Esophagus squamous epithelium (tissue), 5 donors: ENCODE measurements at regions not wholly inside any gene's neighbourhood (a gene's known extent, or its start where the extent isn't known, plus 50 kb on each side); places are given as distances from the start of the nearest gene placed in this dataset.

Source experiments
- DNase-seq: peaks from one replicate; lab custom pipeline; 2025; lab: John Stamatoyannopoulos, UW
- H3K27ac ChIP-seq, 4 donors: fragments of 200-600 bp; sonication (generic); one replicate each; pipeline ENCODE4 v1.5.1; 2016 to 2019; ENCODE audit warnings: mild to moderate bottlenecking in 1 of 4
- H3K27me3 ChIP-seq, 4 donors: fragments of 200-600 bp; sonication (generic); 1 replicate in 3 of 4; 2 replicates in 1 of 4; pipeline versions ENCODE4 v1.5.1 to v1.6.0; 2017 to 2021; ENCODE audit warnings: antibody characterized with exemption in 1 of 4
- H3K36me3 ChIP-seq, 3 donors: fragments of 200-600 bp; sonication (generic); one replicate each; pipeline ENCODE4 v1.5.1; 2016 to 2019
- H3K4me1 ChIP-seq, 3 donors: fragments of 200-600 bp; sonication (generic); one replicate each; pipeline ENCODE4 v1.5.1; 2017 to 2019
- H3K4me3 ChIP-seq, 4 donors: fragments of 200-600 bp; sonication (generic); 1 replicate in 3 of 4; 2 replicates in 1 of 4; pipeline ENCODE4 v1.5.1; 2016 to 2019; ENCODE audit warnings: mild to moderate bottlenecking in 2 of 4, moderate library complexity in 1 of 4
- H3K9me3 ChIP-seq, 3 donors: fragments of 200-600 bp; sonication (generic); one replicate each; pipeline ENCODE4 v1.5.1; 2016 to 2019
- CTCF ChIP-seq, 6 experiments: fragments of 450-650 bp in 4 of 6; fragments of 200-600 bp in 2 of 6; sonication (generic) in 2 of 6; IDR thresholded peaks; one replicate each; pipeline ENCODE4 v1.5.1; 2016 to 2019; ENCODE audit warnings: antibody characterized with exemption in 6 of 6, mild to moderate bottlenecking in 4 of 6, moderate library complexity in 4 of 6
- POLR2A ChIP-seq, 4 donors: fragments of 450-650 bp; IDR thresholded peaks; one replicate each; pipeline ENCODE4 v1.6.1; 2017; ENCODE audit warnings: antibody characterized with exemption in 4 of 4, mild to moderate bottlenecking in 4 of 4, moderate library complexity in 3 of 4
- WGBS, 2 donors: methylation state at CpG; one replicate each; pipeline ENCODE4 v1.1.5; 2018; 5-methylcytosine and 5-hydroxymethylcytosine counted together
- intact Hi-C: fragments of 100-400 bp; cut with DNase I; formaldehyde crosslinking; loops from one replicate; pipeline ENCODE4 v1.15.0; 2022
- donor health status: DM: yes; HTN: yes; CAD: no.

- 56 to 69% methylated on average over 11 to 14 of the region's 14 CpGs for WGBS, 2 donors
- intact Hi-C loops: no loop called here
- peaks cover 0 to 6% (median 0%) of the 10 kb centered on the region in 3 donors for H3K4me1 ChIP-seq
- no peak overlapping the region for H3K4me3 ChIP-seq
- no peak for DNase-seq
- H3K27me3 ChIP-seq: no peaks in the 10 kb centered on the region
- peak overlapping the region in 2 of 4 donors; percentile 39 to 41 for H3K27ac ChIP-seq
- H3K9me3 ChIP-seq: no peaks in the 10 kb centered on the region
- TF ChIP-seq POLR2A (IDR thresholded peaks at IDR 0.05) (no peak), CTCF (IDR thresholded peaks at IDR 0.05) (no peak)
- H3K36me3 ChIP-seq: no peaks in the 10 kb centered on the region
These were observed 252.6 kb upstream of the IGFBP3 start for GRCh38 chr7:46173476-46174195.

DNA sequence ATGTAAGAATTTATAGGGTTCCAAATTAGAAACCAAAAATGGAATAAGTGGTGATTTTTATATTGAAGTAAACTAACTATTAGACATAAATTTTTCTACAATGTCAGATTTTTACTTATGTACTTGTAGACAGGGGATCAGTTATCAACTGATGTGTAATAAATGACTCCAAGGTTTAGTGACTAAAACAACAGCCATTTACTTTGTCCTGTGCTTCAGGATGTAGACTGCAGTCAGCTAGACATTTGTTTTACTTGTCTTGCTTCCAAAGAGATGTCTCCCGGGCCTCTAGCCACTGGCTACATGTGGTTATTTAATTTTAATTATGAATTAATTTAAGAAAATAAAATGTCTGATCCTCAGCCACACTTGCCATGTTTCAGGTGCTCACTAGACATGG lies 249.7 kb upstream of the IGFBP3 start:
- Histone ChIP-seq H3K4me1 (peaks cover 0 to 6% (median 0%) of the 10 kb centered on the region in 3 donors), H3K36me3 (no peaks in the 10 kb centered on the region), H3K4me3 (no peak overlapping the region), H3K9me3 (no peaks in the 10 kb centered on the region), H3K27ac (no peak overlapping the region), H3K27me3 (no peaks in the 10 kb centered on the region)
- DNase-seq: no peak
- intact Hi-C loops: no loop called here
- 19 to 50% methylated on average over 1 of the region's 1 CpG for WGBS, 2 donors
- TF ChIP-seq CTCF (IDR thresholded peaks at IDR 0.05) (no peak), POLR2A (IDR thresholded peaks at IDR 0.05) (no peak)

GRCh38 chr7:46170021-46170420 lies 248.9 kb upstream of the IGFBP3 start:
- no peak overlapping the region for H3K4me3 ChIP-seq
- no peak for DNase-seq

DNA sequence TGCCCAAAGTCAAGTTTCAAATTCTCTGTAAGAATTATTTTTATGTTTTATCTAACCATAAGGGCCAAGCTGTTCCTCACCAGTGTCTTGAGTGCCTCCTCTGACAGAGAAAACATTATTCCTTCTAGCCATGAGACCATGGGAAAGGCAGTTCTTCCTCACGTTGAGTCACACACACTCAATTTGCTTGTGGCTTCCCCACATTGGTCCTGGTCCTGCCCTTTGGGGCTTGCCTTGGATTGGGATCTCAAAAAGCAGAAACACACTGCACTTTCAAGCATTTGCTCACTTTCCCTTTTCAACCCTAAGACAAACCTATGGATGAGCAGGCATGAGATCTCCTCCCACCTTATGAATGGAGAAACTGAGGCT lies 248.3 kb upstream of the IGFBP3 start:
- Histone ChIP-seq H3K36me3 (no peaks in the 10 kb centered on the region), H3K4me3 (no peak overlapping the region), H3K27me3 (no peaks in the 10 kb centered on the region), H3K27ac (no peak overlapping the region), H3K9me3 (no peaks in the 10 kb centered on the region), H3K4me1 (peaks cover 0 to 6% (median 0%) of the 10 kb centered on the region in 3 donors)
- TF ChIP-seq POLR2A (IDR thresholded peaks at IDR 0.05): no peak
- TF ChIP-seq CTCF (IDR thresholded peaks at IDR 0.05): no peak
- DNase-seq: no peak
- WGBS, 2 donors: 55 to 78% methylated on average over 1 of the region's 1 CpG
- intact Hi-C loops: no loop called here

More at GRCh38 chr7:46170021-46170420, 248.9 kb upstream of the IGFBP3 start:
- Histone ChIP-seq H3K4me1 (peaks cover 0 to 6% (median 0%) of the 10 kb centered on the region in 3 donors), H3K36me3 (no peaks in the 10 kb centered on the region), H3K27me3 (no peaks in the 10 kb centered on the region), H3K9me3 (no peaks in the 10 kb centered on the region), H3K27ac (no peak overlapping the region)
- WGBS, 2 donors: 78 to 85% methylated on average over 6 of the region's 6 CpGs
- intact Hi-C loops: no loop called here
- TF ChIP-seq CTCF (IDR thresholded peaks at IDR 0.05) (no peak), POLR2A (IDR thresholded peaks at IDR 0.05) (no peak)

DNA sequence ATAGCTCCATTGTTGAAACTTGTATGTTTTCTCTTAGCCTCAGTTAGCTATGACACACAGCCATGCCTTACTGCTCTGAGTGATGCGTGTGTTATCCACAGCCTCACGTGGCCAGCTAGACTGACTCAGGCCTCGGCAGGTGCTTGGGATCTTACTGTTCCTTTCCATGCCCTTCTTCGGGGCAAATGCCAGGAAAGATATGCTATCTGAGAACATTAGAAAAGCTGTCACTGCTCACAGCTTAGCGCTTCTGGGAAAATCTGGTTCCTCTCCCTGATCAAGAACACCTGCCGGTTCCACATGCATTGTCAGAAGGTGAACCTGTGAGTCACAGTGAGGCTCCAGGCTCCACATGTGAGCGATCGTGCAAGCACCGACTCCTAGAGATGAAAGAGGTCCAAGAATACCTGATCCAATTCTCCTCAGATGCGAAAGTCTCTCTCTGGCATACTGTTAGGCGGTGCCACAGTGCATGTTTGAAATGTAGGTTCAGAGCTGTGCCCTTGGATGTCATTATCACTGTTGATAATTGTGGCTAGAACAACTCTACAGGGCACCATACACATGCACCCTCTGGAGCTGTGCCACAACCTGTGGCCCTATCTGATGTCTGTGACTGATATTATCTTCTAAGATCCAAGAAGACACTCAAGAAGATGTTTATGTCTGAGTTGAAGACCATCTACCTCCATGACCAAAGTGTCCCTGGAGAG lies 247.8 kb upstream of the IGFBP3 start:
- TF ChIP-seq CTCF (IDR thresholded peaks at IDR 0.05) (no peak), POLR2A (IDR thresholded peaks at IDR 0.05) (no peak)
- H3K27ac ChIP-seq: no peak overlapping the region
- 35 to 55% methylated on average over 4 to 10 of the region's 11 CpGs for WGBS, 2 donors
- H3K36me3 ChIP-seq: no peaks in the 10 kb centered on the region
- H3K4me1 ChIP-seq: peaks cover 0 to 2% (median 0%) of the 10 kb centered on the region in 3 donors
- intact Hi-C loops: no loop called here
- H3K9me3 ChIP-seq: no peaks in the 10 kb centered on the region
- H3K27me3 ChIP-seq: no peaks in the 10 kb centered on the region
- H3K4me3 ChIP-seq: no peak overlapping the region
- DNase-seq: no peak
